Heart right ventricle (tissue), 16 donors: ENCODE measurements at regions not wholly inside any gene's neighbourhood (a gene's known extent, or its start where the extent isn't known, plus 50 kb on each side); places are given as distances from the start of the nearest gene placed in this dataset.
A peak's percentile ranks its signal among the peaks of the same experiment; 100 is the strongest.
"Not testable (repeated sequence)": the region's sequence is repeated elsewhere in the genome, so short reads cannot be mapped to it uniquely, and the experiment has no call there.

Experiments
- ATAC-seq, 8 donors: fragments of 200-7000 bp; cut with Tn5 transposase; one replicate each; pipeline ENCODE4 v1.9.1; 2020; ENCODE audit warnings: mild to moderate bottlenecking in 8 of 8, moderate library complexity in 8 of 8, moderate number of reproducible peaks in 1 of 8
- DNase-seq, 2 donors: peaks; one replicate each; pipeline ENCODE4 v3.0.0-alpha.2; 2020
- H3K27ac ChIP-seq, 10 donors: fragments of 200-600 bp; sonication (generic) in 2 of 10; one replicate each; pipeline versions ENCODE4 v1.5.0 to v1.8.0; 2020 to 2022; ENCODE audit warnings: mild to moderate bottlenecking in 3 of 10
- H3K27me3 ChIP-seq, 7 donors: fragments of 200-600 bp; one replicate each; pipeline ENCODE4 v1.8.0; 2021 to 2022; ENCODE audit warnings: mild to moderate bottlenecking in 2 of 7
- H3K36me3 ChIP-seq, 9 donors: fragments of 200-600 bp; sonication (generic) in 1 of 9; one replicate each; pipeline versions ENCODE4 v1.5.0 to v1.8.0; 2020 to 2022; ENCODE audit warnings: mild to moderate bottlenecking in 2 of 9
- H3K4me1 ChIP-seq, 9 donors: fragments of 200-600 bp; sonication (generic) in 1 of 9; one replicate each; pipeline versions ENCODE4 v1.5.0 to v1.8.0; 2020 to 2022; ENCODE audit warnings: mild to moderate bottlenecking in 4 of 9
- H3K4me3 ChIP-seq, 10 donors: fragments of 200-600 bp; sonication (generic) in 2 of 10; one replicate each; pipeline versions ENCODE4 v1.5.0 to v1.8.0; 2020 to 2022; ENCODE audit warnings: mild to moderate bottlenecking in 7 of 10, moderate library complexity in 2 of 10
- H3K9me3 ChIP-seq, 11 donors: fragments of 200-600 bp in 10 of 11; sonication (generic) in 2 of 11; one replicate each; pipeline versions ENCODE4 v1.5.0 to v1.8.0; 2013 to 2022; ENCODE audit warnings: mild to moderate bottlenecking in 2 of 11, control low read depth in 1 of 11, moderate library complexity in 1 of 11
- WGBS, 2 donors: extraction: QIAGEN DNeasy Blood & Tissue Kit; methylation state at CpG; one replicate each; pipeline ENCODE4 v1.1.7; 2013; ENCODE audit warnings: inconsistent platforms in 1 of 2; 5-methylcytosine and 5-hydroxymethylcytosine counted together
- intact Hi-C, 10 donors: fragments of 100-400 bp; cut with DNase I; formaldehyde crosslinking; loops; one replicate each; pipeline versions ENCODE4 v1.11.1 to v1.14.2; 2022
- TF ChIP-seq, protein P1 (sequence below), 9 donors: fragments of 200-600 bp; sonication (generic) in 2 of 9; IDR thresholded peaks; one replicate each; pipeline versions ENCODE4 v1.5.0 to v1.8.0; 2021 to 2022; ENCODE audit warnings: antibody characterized with exemption in 9 of 9, mild to moderate bottlenecking in 5 of 9, moderate library complexity in 1 of 9
- donor health status: Arrhythmogenic right ventricular cardiomyopathy.
- donor health status: ischemic (EF 13 %, LVEDD 7.1; RV severe dilation, severe dysfunction).
- donor health status: healthy with polysubstance abuse.
- donor health status: DM: no; HTN: yes; CAD: no.
- donor health status: DM: no; HTN: no; CAD: no.
- donor health status: ischemic (EF 25% LVEDD 6.9; RV normal size, moderate dysfunction).
- donor health status: ischemic (EF 25% LVEDD 5.7; RV mildly dilated, moderate dysfunction).
- donor health status: healthy.
- donor health status: DM: yes; HTN: yes; CAD: no.
- donor health status: Ischemic cardiomyopathy.
- donor health status: ischemic (EF 35%, LVEDD 5.7; RV mildly dilated, moderate dysfunction).
- donor health status: nonischemic (EF 11% LVEDD 7.7; RV severe dilation, severe dysfunction).
- donor health status: DM: yes; HTN: yes; CAD: no.
- donor health status: PGD.
- donor health status: ischemic (EF 29% LVEDD 5.4; RV normal size, mild dysfunction).
- donor health status: nonischemic (EF 23%, LVEDD 6.1; RV moderate dilation, normal function).

DNA sequence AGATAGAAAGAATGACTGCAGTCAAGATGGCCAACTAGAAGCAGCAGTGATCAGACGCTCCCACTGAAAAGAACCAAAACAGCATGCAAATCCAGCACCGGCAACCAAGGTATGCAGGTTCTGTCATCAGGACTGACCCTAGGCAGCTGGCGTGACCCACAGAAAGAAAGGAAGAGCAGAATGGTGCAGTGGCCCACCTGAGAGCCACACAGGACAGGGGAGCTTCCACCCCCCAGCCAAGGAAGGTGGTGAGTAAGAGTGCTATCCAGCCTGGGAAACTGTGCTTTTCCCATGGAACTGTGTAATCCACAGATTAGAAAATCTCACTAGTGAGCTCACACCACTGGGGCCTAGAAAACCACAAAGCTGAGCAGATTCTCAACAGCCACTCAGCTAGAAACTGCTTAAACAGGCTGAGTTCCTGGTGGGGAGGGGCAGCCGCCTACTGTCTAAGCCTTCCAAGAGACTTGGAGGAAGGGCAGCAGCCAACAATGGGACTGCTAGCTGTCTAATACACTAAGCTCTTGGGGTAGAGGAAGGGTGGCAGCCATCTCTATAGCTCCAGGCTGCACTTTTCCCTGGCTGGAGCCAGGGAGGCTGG, 127.9 kb downstream of the EVA1A start:
- H3K4me3 ChIP-seq: no peak overlapping the region
- TF ChIP-seq, protein P1, sequence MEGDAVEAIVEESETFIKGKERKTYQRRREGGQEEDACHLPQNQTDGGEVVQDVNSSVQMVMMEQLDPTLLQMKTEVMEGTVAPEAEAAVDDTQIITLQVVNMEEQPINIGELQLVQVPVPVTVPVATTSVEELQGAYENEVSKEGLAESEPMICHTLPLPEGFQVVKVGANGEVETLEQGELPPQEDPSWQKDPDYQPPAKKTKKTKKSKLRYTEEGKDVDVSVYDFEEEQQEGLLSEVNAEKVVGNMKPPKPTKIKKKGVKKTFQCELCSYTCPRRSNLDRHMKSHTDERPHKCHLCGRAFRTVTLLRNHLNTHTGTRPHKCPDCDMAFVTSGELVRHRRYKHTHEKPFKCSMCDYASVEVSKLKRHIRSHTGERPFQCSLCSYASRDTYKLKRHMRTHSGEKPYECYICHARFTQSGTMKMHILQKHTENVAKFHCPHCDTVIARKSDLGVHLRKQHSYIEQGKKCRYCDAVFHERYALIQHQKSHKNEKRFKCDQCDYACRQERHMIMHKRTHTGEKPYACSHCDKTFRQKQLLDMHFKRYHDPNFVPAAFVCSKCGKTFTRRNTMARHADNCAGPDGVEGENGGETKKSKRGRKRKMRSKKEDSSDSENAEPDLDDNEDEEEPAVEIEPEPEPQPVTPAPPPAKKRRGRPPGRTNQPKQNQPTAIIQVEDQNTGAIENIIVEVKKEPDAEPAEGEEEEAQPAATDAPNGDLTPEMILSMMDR (IDR thresholded peaks at IDR 0.05): no peak
- H3K4me1 ChIP-seq: no peaks in the 10 kb centered on the region
- intact Hi-C loops: no loop called here
- H3K27me3 ChIP-seq: peaks cover 0 to 12% (median 0%) of the 10 kb centered on the region in 7 donors
- no peak for DNase-seq
- H3K9me3 ChIP-seq: peaks cover 0 to 5% (median 0%) of the 10 kb centered on the region in 11 donors
- H3K36me3 ChIP-seq: no peaks in the 10 kb centered on the region
- no peak for ATAC-seq
- WGBS, 2 donors: 74 to 76% methylated on average over 4 of the region's 4 CpGs
- no peak overlapping the region for H3K27ac ChIP-seq

GRCh38 chr2:75431763-75432162, 129.0 kb downstream of the EVA1A start:
- 48 to 65% methylated on average over 1 of the region's 1 CpG for WGBS, 2 donors
- Histone ChIP-seq H3K9me3 (peaks cover 0 to 5% (median 0%) of the 10 kb centered on the region in 11 donors), H3K27ac (no peak overlapping the region), H3K27me3 (peaks cover 0 to 12% (median 0%) of the 10 kb centered on the region in 7 donors), H3K36me3 (no peaks in the 10 kb centered on the region), H3K4me1 (no peaks in the 10 kb centered on the region), H3K4me3 (no peak overlapping the region)
- ATAC-seq: no peak
- intact Hi-C loops: no loop called here
- TF ChIP-seq, protein P1 (IDR thresholded peaks at IDR 0.05): no peak
- no peak for DNase-seq

- Histone ChIP-seq H3K27me3 (peaks cover 0 to 12% (median 0%) of the 10 kb centered on the region in 7 donors), H3K36me3 (no peaks in the 10 kb centered on the region), H3K27ac (no peak overlapping the region), H3K4me1 (no peaks in the 10 kb centered on the region), H3K9me3 (no peaks in the 10 kb centered on the region), H3K4me3 (no peak overlapping the region)
- no peak for DNase-seq
- intact Hi-C loops: no loop called here
- TF ChIP-seq, protein P1 (IDR thresholded peaks at IDR 0.05): no peak
- 85 to 89% methylated on average over 1 of the region's 1 CpG for WGBS, 2 donors
- no peak for ATAC-seq
Observed at GRCh38 chr2:75431276-75431675, 129.5 kb downstream of the EVA1A start.

DNA sequence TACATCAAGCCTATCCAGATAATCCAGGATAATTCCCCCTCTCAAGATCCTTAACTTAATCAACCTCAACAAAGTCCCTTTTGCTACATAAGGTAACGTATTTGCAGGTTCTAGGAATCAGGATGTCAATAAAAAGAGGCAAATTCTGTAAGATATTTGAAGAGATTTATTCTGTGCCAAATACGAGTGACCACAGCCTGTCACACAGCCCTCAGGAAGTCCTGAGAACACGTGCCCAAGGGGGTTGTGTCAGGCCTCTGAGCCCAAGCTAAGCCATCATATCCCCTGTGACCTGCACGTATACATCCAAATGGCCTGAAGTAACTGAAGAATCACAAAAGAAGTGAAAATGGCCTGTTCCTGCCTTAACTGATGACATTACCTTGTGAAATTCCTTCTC, 130.3 kb downstream of the EVA1A start:
- H3K4me1 ChIP-seq, intact Hi-C loops, H3K4me3 ChIP-seq, DNase-seq, ATAC-seq, H3K9me3 ChIP-seq, H3K36me3 ChIP-seq, H3K27ac ChIP-seq: not testable (repeated sequence)
- peaks cover 0 to 12% (median 0%) of the 10 kb centered on the region in 7 donors for H3K27me3 ChIP-seq
- WGBS, 2 donors: 55 to 57% methylated on average over 4 of the region's 4 CpGs

DNA sequence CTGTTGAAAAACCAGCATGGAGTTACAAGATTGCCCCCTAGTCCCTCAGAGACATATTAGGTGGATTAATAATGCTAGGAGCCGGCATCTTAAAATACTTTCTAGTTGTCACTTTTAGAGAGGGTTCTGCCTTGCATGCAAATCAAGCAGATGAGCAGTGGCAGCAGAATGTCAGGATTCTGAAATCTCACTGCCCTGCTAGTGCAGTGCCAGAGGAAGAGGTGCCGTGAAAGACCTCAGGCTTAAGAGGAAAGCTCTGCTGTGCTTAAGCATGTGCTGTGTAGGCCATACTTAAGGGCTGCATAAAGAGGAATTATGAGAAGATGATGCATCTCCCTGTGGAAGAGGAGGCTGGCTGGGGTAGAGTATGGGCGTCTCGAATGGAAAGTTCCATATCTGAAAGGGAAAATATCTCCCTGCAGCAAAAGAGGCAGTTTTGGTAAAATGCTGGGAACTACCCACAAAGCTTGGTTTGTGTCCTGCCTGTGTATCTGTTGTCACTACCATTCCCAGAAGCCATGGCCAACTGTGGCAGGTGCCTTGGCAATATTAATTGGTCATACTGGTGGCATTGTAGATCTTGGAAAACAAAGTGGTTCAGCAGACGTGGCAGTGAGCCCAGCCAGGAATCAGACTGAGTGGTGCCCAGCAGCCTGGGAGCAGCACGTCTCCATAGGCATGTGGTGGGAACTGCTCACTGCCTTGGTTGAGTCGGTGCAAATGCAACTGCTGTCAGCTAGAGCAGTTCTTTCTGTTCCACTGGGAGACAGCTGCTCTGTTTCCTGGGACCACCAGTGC, 131.9 kb downstream of the EVA1A start:
- DNase-seq (peak in 1 of 2 donors; percentile 6), ATAC-seq (peak in 2 of 8 donors; percentile 58 to 73)
- TF ChIP-seq, protein P1 (IDR thresholded peaks at IDR 0.05): no peak
- intact Hi-C loops: no loop called here
- H3K4me1 ChIP-seq: no peaks in the 10 kb centered on the region
- WGBS, 2 donors: 58 to 61% methylated on average over 7 of the region's 7 CpGs
- H3K27ac ChIP-seq: no peak overlapping the region
- H3K4me3 ChIP-seq: no peak overlapping the region
- H3K36me3 ChIP-seq: no peaks in the 10 kb centered on the region
- H3K27me3 ChIP-seq: peaks cover 0 to 19% (median 0%) of the 10 kb centered on the region in 7 donors
- H3K9me3 ChIP-seq: no peaks in the 10 kb centered on the region
